ENCODE measurements at regions not wholly inside any gene's neighbourhood (a gene's known extent, or its start where the extent isn't known, plus 50 kb on each side); places are given as distances from the start of the nearest gene placed in this dataset.

DNA sequence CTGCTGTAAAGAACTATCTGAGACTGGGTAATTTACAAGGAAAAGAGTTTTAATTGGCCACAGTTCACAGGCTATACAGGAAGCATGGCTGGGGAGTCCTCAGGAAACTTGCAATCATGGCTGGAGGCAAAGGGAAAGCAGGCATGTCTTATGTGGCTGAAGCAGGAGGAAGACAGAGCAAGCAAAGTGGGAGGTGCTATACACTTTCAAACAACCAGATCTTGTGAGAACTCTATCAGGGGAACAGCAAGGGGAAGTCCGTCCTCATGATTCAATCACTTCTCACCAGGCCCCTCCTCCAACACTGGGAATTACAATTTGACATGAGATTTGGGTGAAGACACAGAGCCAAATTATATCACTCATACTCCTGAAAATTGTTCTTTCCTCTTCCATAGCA lies 109.5 kb upstream of the PKP2 start:
- Histone ChIP-seq H3K9me1 (replicated peaks; ENCODE audit: control insufficient read depth, extremely low read depth, insufficient read depth, low read length) (no peaks in the 10 kb centered on the region), H3K27me3 (ENCODE audit: control insufficient read depth in 2 of 2, insufficient read depth in 2 of 2, low read length in 2 of 2) (no peaks in the 10 kb centered on the region), H3K4me2 (ENCODE audit: insufficient read depth, low read length) (no peak overlapping the region), H2AFZ (ENCODE audit: low read depth, low read length) (no peak overlapping the region), H4K20me1 (replicated peaks; ENCODE audit: control insufficient read depth, extremely low read depth, insufficient read depth, low read length) (no peaks in the 10 kb centered on the region), H3K27ac (ENCODE audit: insufficient read depth, low read depth, low read length) (no peak overlapping the region), H3K9me3 (replicated peaks; ENCODE audit: control insufficient read depth, insufficient read depth, low read length) (no peaks in the 10 kb centered on the region), H3K4me3 (replicated peaks in 1 of 3; ENCODE audit: insufficient read depth in 1 of 3, low read depth in 1 of 3, low read length in 3 of 3) (no peak overlapping the region), H3K4me1 (ENCODE audit: control insufficient read depth, extremely low read depth, insufficient read depth, low read length) (no peaks in the 10 kb centered on the region), H3K79me2 (ENCODE audit: control insufficient read depth, insufficient read depth, low read length) (no peaks in the 10 kb centered on the region), H3K9ac (replicated peaks; ENCODE audit: extremely low read depth, insufficient read depth, low read length) (no peak overlapping the region), H3K36me3 (ENCODE audit: control insufficient read depth in 2 of 2, extremely low read depth in 1 of 2, insufficient read depth in 2 of 2, low read length in 2 of 2) (no peaks in the 10 kb centered on the region)
- intact Hi-C loops (cut with micrococcal nuclease) (no loop called here), dilution Hi-C loops (cut with MboI; ENCODE audit: extremely low pct_ligation_motif_present, low sequenced_read_pairs) (no loop called here)
- TF ChIP-seq, protein P1, sequence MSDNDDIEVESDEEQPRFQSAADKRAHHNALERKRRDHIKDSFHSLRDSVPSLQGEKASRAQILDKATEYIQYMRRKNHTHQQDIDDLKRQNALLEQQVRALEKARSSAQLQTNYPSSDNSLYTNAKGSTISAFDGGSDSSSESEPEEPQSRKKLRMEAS (IDR thresholded peaks at IDR 0.05; ENCODE audit: insufficient read depth, insufficient read length) = no peak
- TF ChIP-seq JUN (IDR thresholded peaks at IDR 0.05; ENCODE audit: borderline replicate concordance, insufficient read depth, insufficient read length, low read depth) = no peak
- no peak for TF ChIP-seq GATA2 (IDR thresholded peaks at IDR 0.05; ENCODE audit: insufficient read depth, insufficient read length, low read depth, low read length)
- no peak for TF ChIP-seq FOS (IDR thresholded peaks at IDR 0.05; ENCODE audit: borderline replicate concordance, insufficient read depth, low read length)
- TF ChIP-seq MYC (IDR thresholded peaks at IDR 0.05; ENCODE audit: low read depth, low read length) = no peak
- no peak for TF ChIP-seq EZH2 (IDR thresholded peaks at IDR 0.05; ENCODE audit: borderline replicate concordance, low read depth, low read length, severe bottlenecking)
- TF ChIP-seq CTCF (IDR thresholded peaks at IDR 0.05; ENCODE audit: extremely low read depth in 1 of 2, insufficient read depth in 1 of 2, low read depth in 1 of 2, low read length in 2 of 2) = no peak
- TF ChIP-seq POLR2AphosphoS5 (IDR thresholded peaks at IDR 0.05; ENCODE audit: insufficient read depth, low read depth, low read length) = no peak
- no peak for TF ChIP-seq POLR2A (IDR thresholded peaks at IDR 0.05; ENCODE audit: low read depth, low read length)
- POLR2A ChIA-PET = no interaction called here
- CTCF ChIA-PET = interaction anchor here (0.6 kb wide), 1 partner anchor 58 kb away, joined by 4 read pairs; no protein-coding TSS in a partner anchor
- no TSS peak for BruUV-seq (replicated peaks)
- FAIRE-seq (no peak), DNase-seq (ENCODE audit: low read depth, low spot score) (no peak)
